SK-N-SH treated with all-trans-retinoic acid at 6 μM for 48 hours (cell line): ENCODE measurements at regions not wholly inside any gene's neighbourhood (a gene's known extent, or its start where the extent isn't known, plus 50 kb on each side); places are given as distances from the start of the nearest gene placed in this dataset.

Source experiments
- ATAC-seq: fragments of 200-7000 bp; cut with Tn5 transposase; 3 replicates; pipeline ENCODE4 v1.9.1; 2020; ENCODE audit warnings: mild to moderate bottlenecking, moderate library complexity
- ARNTL ChIP-seq: fragments of 450-650 bp; formaldehyde crosslinking; IDR thresholded peaks from 2 replicates; pipeline ENCODE4 v1.5.0; 2020; ENCODE audit warnings: low read depth, mild to moderate bottlenecking, moderate library complexity, borderline replicate concordance
- CREB5 ChIP-seq: fragments of 250-450 bp; sonication (Bioruptor Pico); IDR thresholded peaks from 2 replicates; pipeline ENCODE4 v1.5.1; 2020; ENCODE audit warnings: low read depth, mild to moderate bottlenecking, moderate library complexity
- CSDC2 ChIP-seq: fragments of 250-450 bp; sonication (Bioruptor Pico); IDR thresholded peaks from 2 replicates; pipeline ENCODE4 v1.5.0; 2020; ENCODE audit warnings: mild to moderate bottlenecking, moderate library complexity
- ESRRG ChIP-seq: fragments of 250-450 bp; sonication (Bioruptor Pico); IDR thresholded peaks from 2 replicates; pipeline ENCODE4 v1.6.1; 2021; ENCODE audit warnings: mild to moderate bottlenecking
- GLIS3 ChIP-seq: fragments of 250-450 bp; sonication (Bioruptor Pico); IDR thresholded peaks from 2 replicates; pipeline ENCODE4 v1.5.0; 2020; ENCODE audit warnings: mild to moderate bottlenecking, moderate library complexity
- PATZ1 ChIP-seq: fragments of 250-450 bp; sonication (Bioruptor Pico); IDR thresholded peaks from 2 replicates; pipeline ENCODE4 v1.8.0; 2020; ENCODE audit warnings: mild to moderate bottlenecking, moderate library complexity, borderline replicate concordance
- POU6F1 ChIP-seq: fragments of 250-450 bp; sonication (Bioruptor Pico); IDR thresholded peaks from 2 replicates; pipeline ENCODE4 v1.8.0; 2021; ENCODE audit warnings: low read depth, mild to moderate bottlenecking, moderate library complexity, borderline replicate concordance
- PPARA ChIP-seq: fragments of 250-450 bp; sonication (Bioruptor Pico); IDR thresholded peaks from 2 replicates; pipeline ENCODE4 v1.5.0; 2020; ENCODE audit warnings: mild to moderate bottlenecking, borderline replicate concordance
- RARB ChIP-seq: fragments of 250-450 bp; sonication (Bioruptor Pico); IDR thresholded peaks from 2 replicates; pipeline ENCODE4 v1.8.0; 2021; ENCODE audit warnings: mild to moderate bottlenecking, moderate library complexity
- TOX ChIP-seq: fragments of 250-450 bp; sonication (Bioruptor Pico); IDR thresholded peaks from 2 replicates; pipeline ENCODE4 v1.8.0; 2021; ENCODE audit warnings: mild to moderate bottlenecking, moderate library complexity, borderline replicate concordance
- TSHZ2 ChIP-seq: fragments of 250-450 bp; sonication (Bioruptor Pico); IDR thresholded peaks from 2 replicates; pipeline ENCODE4 v1.5.0; 2020; ENCODE audit warnings: mild to moderate bottlenecking, moderate library complexity
- ZC3H10 ChIP-seq: fragments of 250-450 bp; sonication (Bioruptor Pico); IDR thresholded peaks from 2 replicates; pipeline ENCODE4 v1.5.1; 2021; ENCODE audit warnings: mild to moderate bottlenecking, moderate library complexity
- ZFP3 ChIP-seq: fragments of 250-450 bp; sonication (Bioruptor Pico); IDR thresholded peaks from 2 replicates; pipeline ENCODE4 v1.5.0; 2020; ENCODE audit warnings: mild to moderate bottlenecking, moderate library complexity
- ZFP30 ChIP-seq: fragments of 450-650 bp; formaldehyde crosslinking; IDR thresholded peaks from 2 replicates; pipeline ENCODE4 v1.5.0; 2022; ENCODE audit warnings: mild to moderate bottlenecking, moderate library complexity
- ZNF70 ChIP-seq: fragments of 450-650 bp; formaldehyde crosslinking; IDR thresholded peaks from 2 replicates; pipeline ENCODE4 v1.5.0; 2020; ENCODE audit warnings: mild to moderate bottlenecking, moderate library complexity
- ZNF8 ChIP-seq: fragments of 450-650 bp; formaldehyde crosslinking; IDR thresholded peaks from 2 replicates; pipeline ENCODE4 v1.5.0; 2020; ENCODE audit warnings: mild to moderate bottlenecking, moderate library complexity

- TF ChIP-seq ZFP30 (no peak), CREB5 (no peak), TSHZ2 (CRISPR knock-in tag) (no peak), ARNTL (no peak), PATZ1 (CRISPR knock-in tag) (no peak), GLIS3 (CRISPR knock-in tag) (no peak), ZNF8 (CRISPR knock-in tag) (no peak), PPARA (CRISPR knock-in tag) (no peak), POU6F1 (CRISPR knock-in tag) (no peak)
- TF ChIP-seq, all 23 proteins: peak for 0
- ATAC-seq = no peak
Observed at GRCh38 chr7:79529881-79530235, 76.4 kb upstream of the MAGI2 start.

GRCh38 chr7:79529214-79529880 is 75.9 kb upstream of the MAGI2 start:
- TF ChIP-seq ESRRG = no peak
- no peak for TF ChIP-seq CSDC2 (CRISPR knock-in tag)
- TF ChIP-seq CREB5 = no peak
- TF ChIP-seq ZFP30 = no peak
- no peak for TF ChIP-seq PATZ1 (CRISPR knock-in tag)
- no peak for TF ChIP-seq ZFP3 (CRISPR knock-in tag)
- no peak for ATAC-seq

- ATAC-seq = no peak
- TF ChIP-seq TSHZ2 (CRISPR knock-in tag) (no peak), ARNTL (no peak), ZFP3 (CRISPR knock-in tag) (no peak), POU6F1 (CRISPR knock-in tag) (no peak), PATZ1 (CRISPR knock-in tag) (no peak), ZC3H10 (no peak), TOX (CRISPR knock-in tag) (no peak), RARB (CRISPR knock-in tag) (no peak), CREB5 (no peak), GLIS3 (CRISPR knock-in tag) (no peak), ZNF70 (no peak), ESRRG (no peak)
Observed at GRCh38 chr7:79528421-79528820, 75.0 kb upstream of the MAGI2 start.
